AG04449 (cell line): ENCODE measurements at regions not wholly inside any gene's neighbourhood (a gene's known extent, or its start where the extent isn't known, plus 50 kb on each side); places are given as distances from the start of the nearest gene placed in this dataset.

Experiments used
- CTCF ChIA-PET: fragments of 350-600 bp; formaldehyde crosslinking; extraction: SDS; loops from one replicate; lab custom pipeline; 2021; ENCODE audit warnings: antibody characterized with exemption; lab: Yijun Ruan, JAX
- POLR2A ChIA-PET: fragments of 400-600, 350-600 bp; formaldehyde crosslinking; extraction: SDS; loops from one replicate; lab custom pipeline; 2020; ENCODE audit warnings: antibody characterized with exemption, inconsistent platforms; lab: Yijun Ruan, JAX
- DNase-seq: peaks from one replicate; pipeline ENCODE4 v3.0.0-alpha.2; 2010; ENCODE audit warnings: low read depth, low spot score
- H3K4me3 ChIP-seq: 2 replicates; pipeline ENCODE4 v1.5.1; 2011; ENCODE audit warnings: low read depth, mild to moderate bottlenecking, control low read depth, low read length
- TF ChIP-seq, protein P1 (sequence below): IDR thresholded peaks from one replicate; pipeline ENCODE4 v1.5.1; 2011; ENCODE audit warnings: mild to moderate bottlenecking, moderate library complexity, low read length, control low read depth, inconsistent platforms; ENCODE audit not compliant: insufficient read depth; ENCODE audit errors: missing control alignments

DNA sequence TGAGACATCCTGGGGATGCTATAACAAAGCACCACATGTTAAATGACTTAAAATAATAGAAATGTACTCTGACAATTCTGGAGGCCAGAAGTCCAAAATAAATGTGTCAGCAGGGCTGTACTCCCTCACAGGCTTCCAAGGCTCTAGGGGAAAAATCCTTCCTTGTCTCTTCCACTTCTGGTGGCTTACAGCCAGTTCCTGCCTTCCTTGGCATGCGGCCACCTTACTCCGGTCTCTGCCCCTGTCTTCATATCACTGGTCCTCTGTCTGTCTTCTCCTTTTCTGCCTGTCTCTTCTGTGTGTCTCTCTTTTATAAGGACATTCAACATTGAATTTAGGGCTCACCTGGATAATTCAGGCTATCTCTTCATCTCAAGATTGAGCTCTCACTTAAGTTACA lies 155.3 kb upstream of the SYNCRIP start:
- no peak for DNase-seq
- H3K4me3 ChIP-seq = no peak overlapping the region
- ChIA-PET POLR2A (no interaction called here), CTCF (no interaction called here)
- TF ChIP-seq, protein P1, sequence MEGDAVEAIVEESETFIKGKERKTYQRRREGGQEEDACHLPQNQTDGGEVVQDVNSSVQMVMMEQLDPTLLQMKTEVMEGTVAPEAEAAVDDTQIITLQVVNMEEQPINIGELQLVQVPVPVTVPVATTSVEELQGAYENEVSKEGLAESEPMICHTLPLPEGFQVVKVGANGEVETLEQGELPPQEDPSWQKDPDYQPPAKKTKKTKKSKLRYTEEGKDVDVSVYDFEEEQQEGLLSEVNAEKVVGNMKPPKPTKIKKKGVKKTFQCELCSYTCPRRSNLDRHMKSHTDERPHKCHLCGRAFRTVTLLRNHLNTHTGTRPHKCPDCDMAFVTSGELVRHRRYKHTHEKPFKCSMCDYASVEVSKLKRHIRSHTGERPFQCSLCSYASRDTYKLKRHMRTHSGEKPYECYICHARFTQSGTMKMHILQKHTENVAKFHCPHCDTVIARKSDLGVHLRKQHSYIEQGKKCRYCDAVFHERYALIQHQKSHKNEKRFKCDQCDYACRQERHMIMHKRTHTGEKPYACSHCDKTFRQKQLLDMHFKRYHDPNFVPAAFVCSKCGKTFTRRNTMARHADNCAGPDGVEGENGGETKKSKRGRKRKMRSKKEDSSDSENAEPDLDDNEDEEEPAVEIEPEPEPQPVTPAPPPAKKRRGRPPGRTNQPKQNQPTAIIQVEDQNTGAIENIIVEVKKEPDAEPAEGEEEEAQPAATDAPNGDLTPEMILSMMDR = no peak

DNA sequence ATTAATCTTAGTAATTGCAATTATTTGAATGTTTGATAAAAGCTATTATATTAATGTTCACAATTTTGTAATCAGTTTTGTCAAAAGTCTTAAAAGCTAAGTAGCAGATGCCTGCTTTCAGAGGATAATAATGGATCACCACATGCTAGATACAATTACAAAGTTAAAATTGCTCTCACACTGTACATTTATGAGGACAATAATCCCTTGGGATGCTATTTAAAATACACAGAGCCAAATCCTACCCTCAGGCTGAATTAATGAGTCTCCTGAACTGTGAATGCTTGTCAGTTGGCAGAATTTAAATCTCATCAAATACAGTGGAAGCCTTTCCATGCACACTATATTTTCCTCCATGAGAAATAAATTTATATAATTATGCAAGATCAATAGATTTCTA lies 153.3 kb upstream of the SYNCRIP start:
- POLR2A ChIA-PET = no interaction called here
- no peak for DNase-seq
- no peak overlapping the region for H3K4me3 ChIP-seq
- TF ChIP-seq, protein P1 = no peak
- CTCF ChIA-PET = no interaction called here

DNA sequence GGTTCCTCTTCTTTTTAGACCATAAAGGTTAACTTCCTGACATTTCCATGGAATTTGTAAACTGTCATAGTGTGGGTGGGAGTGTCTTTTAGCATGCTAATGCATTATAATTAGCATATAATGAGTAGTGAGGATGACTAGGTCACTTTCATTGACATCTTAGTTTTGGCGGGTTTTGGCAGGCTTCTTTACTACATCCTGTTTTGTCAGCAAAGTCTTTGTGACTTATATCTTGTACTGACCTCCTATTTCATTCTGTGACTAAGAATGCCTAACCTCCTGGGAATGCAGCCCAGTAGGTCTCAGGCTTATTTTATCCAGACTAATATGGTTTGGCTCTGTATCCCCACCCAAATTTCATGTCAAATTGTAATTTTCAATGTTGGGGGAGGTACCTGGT lies 149.6 kb upstream of the SYNCRIP start:
- DNase-seq = no peak
- ChIA-PET CTCF (no interaction called here), POLR2A (no interaction called here)
- TF ChIP-seq, protein P1 = no peak
- no peak overlapping the region for H3K4me3 ChIP-seq

DNA sequence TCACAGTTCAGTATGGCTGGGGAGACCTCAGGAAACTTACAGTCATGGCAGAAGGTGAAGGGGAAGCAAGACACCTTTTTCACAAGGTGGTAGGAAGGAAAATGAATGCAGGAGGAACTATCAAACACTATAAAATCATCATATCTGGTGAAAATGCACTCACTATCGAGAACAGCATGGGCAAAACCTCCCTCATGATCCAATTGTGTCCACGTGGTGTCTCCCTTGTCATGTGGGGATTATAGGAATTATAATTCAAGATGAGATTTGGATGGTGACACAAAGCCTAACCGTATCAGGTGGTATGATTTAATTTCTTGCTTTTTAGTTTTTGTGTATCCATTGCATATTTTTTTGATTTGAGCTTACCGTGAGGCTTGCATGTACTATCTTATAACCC lies 133.2 kb upstream of the SYNCRIP start:
- no peak for DNase-seq
- POLR2A ChIA-PET = no interaction called here
- no peak overlapping the region for H3K4me3 ChIP-seq
- CTCF ChIA-PET = no interaction called here
- TF ChIP-seq, protein P1 = no peak

DNA sequence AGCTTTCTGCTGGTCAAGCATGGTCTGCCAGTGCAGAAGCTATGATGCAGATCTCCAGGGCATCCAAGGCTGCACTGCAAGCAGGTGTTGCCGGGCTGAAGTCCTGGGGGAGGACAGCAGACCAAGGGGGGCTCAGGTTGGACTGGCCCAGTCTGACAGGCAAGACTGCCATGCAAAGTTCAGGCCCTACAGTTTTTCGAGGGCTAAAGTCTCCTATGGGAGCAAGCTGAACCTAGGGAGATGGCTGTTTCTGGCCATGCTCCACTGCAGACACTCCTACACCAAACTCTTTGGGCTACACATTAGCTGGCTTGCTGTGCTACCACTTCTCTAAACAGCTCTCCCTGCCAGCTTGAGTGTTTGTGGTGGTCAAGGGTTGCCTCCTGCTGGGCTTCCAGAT lies 130.0 kb upstream of the SYNCRIP start:
- ChIA-PET CTCF (no interaction called here), POLR2A (no interaction called here)
- no peak for DNase-seq
- TF ChIP-seq, protein P1 = no peak
- H3K4me3 ChIP-seq = no peak overlapping the region

DNA sequence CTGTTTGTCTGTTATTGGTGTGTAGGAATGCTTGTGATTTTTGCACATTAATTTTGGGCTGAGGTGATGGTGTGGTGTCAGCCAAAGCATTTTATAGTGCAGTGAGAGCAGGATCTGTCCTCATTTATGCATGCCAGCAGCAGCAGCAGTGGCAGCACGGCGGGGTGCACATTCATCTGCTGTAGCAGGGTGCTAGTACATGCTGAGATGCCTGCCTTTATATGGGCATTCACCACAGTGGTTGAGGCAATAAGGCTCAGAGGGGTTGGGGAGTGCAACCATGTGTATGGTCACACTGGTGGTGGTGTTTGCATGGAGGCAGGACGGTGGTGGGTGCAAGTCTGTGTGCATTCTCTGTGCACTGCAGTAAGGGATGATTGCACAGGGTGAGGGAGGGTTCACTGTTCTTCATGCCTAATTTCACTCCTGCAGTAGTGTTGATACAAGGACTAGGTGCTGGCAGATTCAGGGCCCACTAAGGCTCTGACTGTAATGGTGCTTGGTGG lies 129.3 kb upstream of the SYNCRIP start:
- CTCF ChIA-PET = no interaction called here
- DNase-seq = no peak
- POLR2A ChIA-PET = no interaction called here
- H3K4me3 ChIP-seq = no peak overlapping the region
- TF ChIP-seq, protein P1 = no peak
